RKO (cell line): ENCODE measurements at regions not wholly inside any gene's neighbourhood (a gene's known extent, or its start where the extent isn't known, plus 50 kb on each side); places are given as distances from the start of the nearest gene placed in this dataset.
A peak's percentile ranks its signal among the peaks of the same experiment; 100 is the strongest.
"Not testable (repeated sequence)": the region's sequence is repeated elsewhere in the genome, so short reads cannot be mapped to it uniquely, and the experiment has no call there.

Experiments
- DNase-seq: peaks from one replicate; pipeline ENCODE4 v3.0.0-alpha.2; 2016; ENCODE audit warnings: low spot score

- no peak for DNase-seq
These were observed 142.5 kb upstream of the ID4 start for GRCh38 chr6:19694697-19695096.

GRCh38 chr6:19697744-19698290 is 139.4 kb upstream of the ID4 start:
- peak; percentile 52 for DNase-seq

- DNase-seq: no peak
These were observed 137.2 kb upstream of the ID4 start for GRCh38 chr6:19699932-19700331.

- DNase-seq: no peak
These were observed 131.6 kb upstream of the ID4 start for GRCh38 chr6:19705606-19706005.

- no peak for DNase-seq
These were observed 125.0 kb upstream of the ID4 start for GRCh38 chr6:19712012-19712688.

GRCh38 chr6:19712998-19713397 is 124.2 kb upstream of the ID4 start:
- DNase-seq: no peak

- no peak for DNase-seq
These were observed 123.8 kb upstream of the ID4 start for GRCh38 chr6:19713411-19713810.

GRCh38 chr6:19713984-19714383 is 123.2 kb upstream of the ID4 start:
- no peak for DNase-seq

- no peak for DNase-seq
These were observed 122.6 kb upstream of the ID4 start for GRCh38 chr6:19714434-19715166.

GRCh38 chr6:19715167-19715551 is 122.0 kb upstream of the ID4 start:
- DNase-seq: no peak

GRCh38 chr6:19719691-19720128 is 117.5 kb upstream of the ID4 start:
- DNase-seq: no peak

- no peak for DNase-seq
These were observed 115.3 kb upstream of the ID4 start for GRCh38 chr6:19721766-19722377.

GRCh38 chr6:19722999-19723398 is 114.2 kb upstream of the ID4 start:
- DNase-seq: no peak

GRCh38 chr6:19723545-19723944 is 113.6 kb upstream of the ID4 start:
- DNase-seq: peak; percentile 35

- DNase-seq: not testable (repeated sequence)
These were observed 111.7 kb upstream of the ID4 start for GRCh38 chr6:19725436-19725835.

- DNase-seq: peak; percentile 87
These were observed 105.9 kb upstream of the ID4 start for GRCh38 chr6:19731282-19731681.

- no peak for DNase-seq
These were observed 103.1 kb upstream of the ID4 start for GRCh38 chr6:19734061-19734460.

GRCh38 chr6:19734519-19734918 is 102.7 kb upstream of the ID4 start:
- no peak for DNase-seq

GRCh38 chr6:19736066-19736465 is 101.1 kb upstream of the ID4 start:
- no peak for DNase-seq

GRCh38 chr6:19738010-19738409 is 99.2 kb upstream of the ID4 start:
- no peak for DNase-seq

- DNase-seq: no peak
These were observed 87.4 kb upstream of the ID4 start for GRCh38 chr6:19749722-19750121.

- no peak for DNase-seq
These were observed 84.4 kb upstream of the ID4 start for GRCh38 chr6:19752746-19753145.

GRCh38 chr6:19753826-19754225 is 83.3 kb upstream of the ID4 start:
- no peak for DNase-seq
